Renal cortex interstitium (tissue), 11 donors: ENCODE measurements at regions not wholly inside any gene's neighbourhood (a gene's known extent, or its start where the extent isn't known, plus 50 kb on each side); places are given as distances from the start of the nearest gene placed in this dataset.
A peak's percentile ranks its signal among the peaks of the same experiment; 100 is the strongest.

Experiments used
- DNase-seq, 11 donors: peaks; one replicate each; pipeline ENCODE4 v3.0.0-alpha.2; 2013; ENCODE audit warnings: low read depth in 9 of 11, low spot score in 4 of 11; ENCODE audit errors: extremely low read depth in 1 of 11

DNA sequence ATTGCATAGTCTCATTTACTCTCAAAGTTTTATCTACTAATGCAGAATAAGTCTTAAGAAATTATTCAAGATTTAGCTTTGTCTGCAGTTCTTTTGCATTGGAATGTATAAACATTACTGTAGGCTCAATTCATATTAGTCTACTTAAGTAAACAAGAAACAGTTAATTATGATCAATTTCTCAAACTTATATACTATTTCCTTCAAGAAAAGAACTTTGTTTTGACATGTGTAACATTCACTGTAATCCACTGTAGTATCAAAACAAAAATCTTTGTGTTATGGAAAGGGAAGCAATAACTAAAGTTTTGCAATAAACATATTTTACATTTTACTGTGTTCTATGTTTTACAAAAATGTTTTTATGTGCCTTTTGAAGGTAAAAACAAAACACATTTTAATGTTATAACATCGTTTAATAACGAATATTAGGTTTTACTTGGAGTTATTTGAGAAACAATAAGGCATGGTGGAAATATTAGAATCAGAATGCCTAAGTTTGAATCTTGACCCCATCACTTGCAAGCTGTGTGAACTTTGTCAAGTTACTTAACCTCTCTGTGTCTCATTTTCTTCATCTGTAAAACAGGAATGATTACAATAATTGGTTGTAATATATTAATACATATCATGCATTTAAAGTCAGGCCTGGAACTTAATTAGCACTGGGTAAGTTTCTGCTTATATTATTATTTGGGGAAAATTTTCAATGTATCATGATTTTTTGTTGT lies 77.0 kb upstream of the DPH5 start:
- no peak for DNase-seq

DNA sequence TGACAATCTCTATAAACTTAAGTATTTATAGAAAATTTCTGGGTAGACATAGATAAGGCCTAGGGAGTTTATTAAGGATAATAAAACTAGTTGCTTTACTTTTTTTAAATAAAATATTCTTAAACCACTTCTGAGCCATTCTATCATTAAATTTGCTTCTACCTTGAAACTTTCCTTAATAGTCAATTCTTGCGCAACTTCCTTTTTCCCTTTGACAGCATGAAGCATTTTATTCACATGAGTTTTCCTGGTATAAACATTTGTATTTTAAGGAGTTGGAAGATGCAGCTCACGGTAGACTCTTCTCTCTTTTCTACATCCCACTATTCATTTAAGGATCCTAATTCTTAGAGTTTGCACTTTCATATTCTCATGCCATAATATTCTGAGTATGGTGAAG lies 75.8 kb upstream of the DPH5 start:
- no peak for DNase-seq

DNA sequence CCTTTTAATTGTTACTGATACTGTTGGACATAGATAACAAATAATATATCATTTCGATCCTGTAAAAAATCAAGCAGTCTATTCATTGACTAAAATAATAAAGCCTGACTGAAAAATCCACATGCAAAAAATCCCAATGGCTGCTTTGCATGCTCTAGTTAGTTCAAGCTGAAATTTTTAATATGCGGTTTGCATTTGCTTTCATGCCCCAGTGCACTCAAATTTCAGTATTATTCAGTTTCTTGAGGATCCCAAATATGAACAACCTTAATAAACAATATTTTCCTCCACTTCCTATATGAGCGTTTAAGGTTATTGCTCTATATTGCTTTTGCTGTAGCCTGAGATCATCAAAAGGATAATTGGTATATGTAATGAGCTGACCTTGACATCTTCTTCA lies 75.1 kb upstream of the DPH5 start:
- no peak for DNase-seq

DNA sequence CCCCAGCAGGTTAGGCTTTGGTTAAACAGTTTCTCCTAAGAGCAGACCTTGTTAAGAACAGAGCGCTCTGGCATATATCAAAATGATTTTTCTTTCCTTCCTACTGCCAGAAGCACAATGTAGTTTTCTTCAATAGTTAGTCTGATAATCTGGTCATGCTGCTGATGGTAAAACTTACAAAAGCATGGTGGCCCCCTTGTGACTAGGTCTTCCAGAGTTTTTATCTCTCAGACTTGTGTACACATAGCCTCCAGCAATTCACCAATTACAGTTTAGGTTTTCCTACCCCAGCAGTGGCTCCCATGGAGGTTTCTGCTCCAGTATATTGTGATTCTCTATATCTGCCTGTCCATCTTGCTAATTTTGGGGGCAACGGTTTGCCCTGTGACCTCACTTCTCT lies 73.3 kb upstream of the DPH5 start:
- no peak for DNase-seq

DNA sequence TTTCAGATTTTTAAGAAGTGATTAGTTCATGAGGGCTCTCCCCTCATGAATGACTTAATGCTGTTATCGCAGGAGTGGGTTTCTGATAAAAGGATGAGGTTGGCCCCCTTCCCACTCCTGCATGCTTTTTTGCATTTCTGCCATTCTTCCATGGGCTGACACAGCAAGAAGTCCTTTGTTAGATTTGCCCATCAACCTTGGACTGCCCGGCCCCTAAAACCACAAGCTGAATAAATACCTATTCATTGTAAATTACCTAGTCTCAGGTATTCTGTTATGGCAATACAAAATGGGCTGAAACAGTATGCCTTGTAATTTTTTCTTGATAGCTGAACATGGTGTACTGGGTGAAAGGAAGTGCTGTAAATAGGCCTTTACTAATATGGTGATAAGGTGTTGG lies 72.7 kb upstream of the DPH5 start:
- DNase-seq, result no peak

DNA sequence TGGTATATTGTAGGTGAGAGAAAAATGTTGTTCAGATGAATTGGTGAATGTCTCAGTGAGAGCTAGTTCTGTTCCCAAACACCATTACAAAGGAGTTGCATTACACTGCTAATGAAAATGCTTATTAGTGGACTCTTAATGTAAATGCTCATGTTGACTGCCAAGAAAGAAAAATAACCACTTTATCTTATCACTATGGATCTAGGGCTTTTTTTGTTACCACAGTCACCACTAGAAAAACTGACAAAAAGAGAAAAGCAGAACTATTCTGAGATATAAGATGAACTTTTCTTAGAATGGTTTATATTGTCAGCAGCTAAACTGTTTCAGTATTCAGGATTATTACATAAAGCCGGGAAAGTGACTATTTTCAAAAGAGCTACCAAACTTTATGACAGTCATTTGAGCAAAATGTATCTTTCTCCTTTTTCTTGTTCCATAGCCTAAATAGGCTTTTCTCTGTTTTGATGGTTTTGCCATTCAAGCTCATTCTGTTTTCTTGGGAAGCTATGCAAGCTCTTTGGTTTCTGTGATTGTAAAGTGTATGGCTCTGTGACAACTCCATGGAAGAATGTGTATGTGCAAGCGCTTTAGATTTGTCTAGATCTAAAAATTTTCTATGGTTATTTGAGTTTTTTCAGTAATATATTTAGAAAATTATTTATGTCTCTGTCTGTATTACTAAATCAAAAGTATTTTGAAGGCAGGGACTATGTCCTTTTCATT lies 64.2 kb upstream of the DPH5 start:
- no peak for DNase-seq

DNA sequence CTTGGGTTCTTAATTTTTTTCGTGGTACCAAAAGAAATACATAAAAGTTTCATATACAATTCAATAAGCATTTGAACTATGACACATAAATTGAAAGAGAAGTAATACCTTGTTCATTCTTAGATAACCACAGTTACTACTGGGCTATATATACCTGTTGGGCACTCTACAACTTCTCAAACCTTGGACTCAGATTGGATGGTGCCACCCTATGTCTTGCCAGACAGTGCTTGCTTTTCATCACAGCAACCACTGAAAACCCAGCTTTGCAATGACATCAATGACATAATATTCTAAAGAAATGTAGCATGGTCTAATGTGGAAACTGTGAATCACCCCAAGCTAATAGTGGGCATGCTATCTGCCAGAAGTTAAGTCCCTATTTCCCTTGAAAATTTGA lies 62.8 kb upstream of the DPH5 start:
- DNase-seq, result no peak

DNA sequence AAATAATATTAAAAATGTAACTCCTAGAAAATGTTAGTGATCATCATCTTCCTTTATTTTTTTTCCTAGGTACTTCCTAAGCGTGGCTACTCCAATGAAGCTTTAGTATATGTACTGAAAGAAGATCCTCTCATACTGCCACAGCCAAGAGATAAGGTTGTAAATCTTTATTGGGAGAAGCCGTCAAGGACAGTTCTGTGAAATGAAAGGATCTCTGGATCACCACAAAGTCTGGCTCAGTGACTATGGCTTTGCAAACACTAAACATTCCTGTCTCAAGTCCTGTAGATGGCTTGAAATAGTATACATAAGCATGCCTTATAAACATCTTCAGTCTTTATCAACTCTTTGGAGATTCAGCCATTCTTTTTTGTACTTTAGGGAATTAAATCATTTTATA lies 61.2 kb upstream of the DPH5 start:
- peak in 6 of 11 donors; percentile 7 to 31 (median 16) for DNase-seq

DNA sequence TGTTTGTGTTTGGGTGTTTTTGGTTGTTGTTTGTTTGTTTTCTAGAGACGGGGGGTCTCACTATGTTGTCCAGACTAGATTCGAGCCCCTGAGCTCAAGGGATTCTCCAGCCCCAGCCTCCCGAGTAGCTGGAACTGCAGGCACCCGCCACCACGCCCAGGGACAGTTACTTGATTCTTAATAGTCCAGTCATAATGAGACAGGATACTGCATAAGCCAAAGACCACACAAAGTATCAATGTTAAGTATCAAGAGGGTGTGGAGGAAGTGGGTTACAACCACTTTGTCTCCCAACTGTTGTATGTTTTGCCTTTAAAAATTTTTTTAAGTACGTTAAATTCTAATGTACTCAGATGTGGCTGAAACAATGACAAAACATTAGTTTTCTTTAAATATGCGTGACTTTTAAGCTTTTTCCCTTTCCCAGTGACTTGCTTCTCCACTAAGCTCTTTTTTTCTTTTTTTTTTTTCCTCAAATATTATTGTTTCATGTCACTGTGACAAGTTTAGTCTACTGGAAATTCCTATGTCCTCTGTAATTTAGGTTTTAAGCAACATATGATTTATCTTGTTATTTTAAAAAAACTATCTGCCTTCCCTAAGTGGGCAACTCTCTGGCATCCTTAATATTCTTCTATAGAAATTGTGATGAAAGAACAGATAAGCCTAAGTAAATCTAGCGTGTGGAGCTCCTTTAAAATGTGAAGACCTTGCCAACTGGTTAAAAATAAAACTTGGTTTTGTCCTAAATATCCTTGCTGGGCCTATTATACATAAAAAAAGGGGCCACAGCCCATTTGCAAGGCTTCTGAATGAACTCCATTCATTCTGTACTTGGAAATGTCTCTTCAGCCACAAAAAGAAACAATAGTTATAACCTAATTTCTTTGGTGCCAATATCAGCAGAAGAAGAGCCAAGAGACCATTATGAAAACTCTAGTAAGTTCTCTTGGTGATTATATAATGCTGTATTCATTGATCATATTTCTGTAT lies 56.2 kb upstream of the DPH5 start:
- DNase-seq, result no peak

DNA sequence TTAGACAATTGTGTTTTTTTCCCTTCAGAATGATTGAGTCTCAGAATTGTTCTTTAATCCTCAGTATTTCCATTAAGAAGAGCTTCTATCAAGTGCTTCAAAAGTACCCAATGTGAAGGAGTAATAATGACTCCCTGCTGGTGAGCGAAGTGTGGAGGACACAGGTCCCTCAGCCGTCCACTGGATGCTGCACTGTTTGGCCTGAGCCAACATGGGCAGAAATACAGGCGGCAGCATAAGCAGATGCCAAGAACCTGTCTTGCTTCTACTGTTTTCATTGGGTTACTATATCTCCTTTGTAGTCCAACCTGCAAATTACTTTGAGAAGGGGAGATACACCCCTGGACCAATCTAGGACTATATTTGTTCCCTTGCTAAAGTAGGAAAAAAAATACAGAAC lies 55.3 kb upstream of the DPH5 start:
- DNase-seq, result no peak

DNA sequence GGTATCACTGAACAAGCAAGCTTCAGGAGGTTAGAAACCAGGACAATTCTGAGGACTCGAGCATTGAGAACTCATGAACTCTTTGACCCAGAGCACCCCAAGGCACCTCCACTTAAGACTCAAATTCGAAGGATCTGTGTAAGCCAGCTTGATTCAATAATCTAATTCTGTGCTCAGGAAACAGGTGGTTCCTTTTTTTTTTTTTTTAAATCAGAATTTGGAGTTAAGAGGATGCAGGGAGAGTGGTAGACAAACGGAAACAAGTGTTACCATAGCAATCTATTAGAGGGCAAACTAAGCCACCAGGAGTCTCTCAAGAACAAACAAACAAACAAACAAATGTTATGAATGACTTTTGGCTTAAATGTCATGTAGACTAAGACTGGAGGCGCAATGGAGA lies 53.8 kb upstream of the DPH5 start:
- DNase-seq, result no peak

DNA sequence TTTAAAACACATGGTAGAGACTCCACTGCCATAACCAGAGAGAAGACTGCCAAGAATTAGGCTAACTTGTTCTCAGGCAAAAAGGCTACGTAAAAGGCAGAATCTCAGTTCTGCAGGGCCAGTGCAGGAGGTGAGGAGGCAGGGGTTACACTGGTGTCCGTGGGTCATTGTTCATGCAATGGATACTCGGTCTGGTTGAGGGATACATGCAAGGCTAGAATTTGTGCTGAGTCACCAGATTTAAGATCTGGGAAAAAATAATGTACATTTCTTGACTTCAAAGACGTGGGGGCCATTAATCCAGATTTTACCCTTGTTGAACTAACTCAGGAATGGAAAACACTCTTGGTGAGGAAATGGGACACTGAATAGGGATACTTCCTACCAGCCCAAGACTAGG lies 52.3 kb upstream of the DPH5 start:
- DNase-seq, result no peak

DNA sequence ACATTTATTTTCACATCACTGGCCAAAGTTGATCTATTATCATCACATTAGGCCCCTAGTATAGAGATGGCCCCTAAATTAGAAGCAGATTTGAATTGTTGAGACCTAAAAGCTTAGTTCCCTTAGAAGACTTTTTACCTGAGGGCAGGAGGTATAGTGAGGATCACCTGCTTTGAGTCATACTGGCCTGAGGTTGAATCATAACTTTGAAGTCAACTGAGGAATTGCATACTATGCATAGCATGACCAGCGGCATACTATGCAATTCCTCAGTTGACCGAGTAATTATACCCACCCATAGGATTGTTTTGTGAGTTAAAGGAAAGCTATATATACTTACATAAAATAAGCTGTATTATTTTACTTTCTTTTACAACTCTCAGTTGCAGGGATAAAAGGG lies 50.3 kb upstream of the DPH5 start:
- no peak for DNase-seq
